Chondrocyte (in vitro differentiated cells): ENCODE measurements at regions not wholly inside any gene's neighbourhood (a gene's known extent, or its start where the extent isn't known, plus 50 kb on each side); places are given as distances from the start of the nearest gene placed in this dataset.

Source experiments
- DNase-seq: peaks from one replicate; pipeline ENCODE4 v3.0.0; 2021; ENCODE audit warnings: mixed read lengths, low spot score
- H3K27ac Mint-ChIP-seq: one replicate; pipeline ENCODE4 v1.8.0; 2021; ENCODE audit warnings: mild to moderate bottlenecking, moderate library complexity, mixed read lengths; ENCODE audit not compliant: unreplicated experiment
- H3K27me3 Mint-ChIP-seq: 2 replicates; pipeline ENCODE4 v1.8.0; 2021; ENCODE audit warnings: low read depth, mixed read lengths
- H3K36me3 Mint-ChIP-seq: 2 replicates; pipeline ENCODE4 v1.8.0; 2021; ENCODE audit warnings: low read depth, mixed read lengths
- H3K4me1 Mint-ChIP-seq: 2 replicates; pipeline ENCODE4 v1.8.0; 2021; ENCODE audit warnings: low read depth, mild to moderate bottlenecking, mixed read lengths
- H3K4me3 Mint-ChIP-seq: one replicate; pipeline ENCODE4 v1.8.0; 2021; ENCODE audit warnings: mild to moderate bottlenecking, moderate library complexity, mixed read lengths; ENCODE audit not compliant: unreplicated experiment
- H3K9me3 Mint-ChIP-seq: 2 replicates; pipeline ENCODE4 v1.8.0; 2021; ENCODE audit warnings: low read depth, mixed read lengths
- TF ChIP-seq, protein P1 (sequence below): fragments of 200-600 bp; sonication (generic); IDR thresholded peaks from 2 replicates; pipeline ENCODE4 v1.5.0; 2021; ENCODE audit warnings: antibody characterized with exemption, mild to moderate bottlenecking, moderate library complexity

DNA sequence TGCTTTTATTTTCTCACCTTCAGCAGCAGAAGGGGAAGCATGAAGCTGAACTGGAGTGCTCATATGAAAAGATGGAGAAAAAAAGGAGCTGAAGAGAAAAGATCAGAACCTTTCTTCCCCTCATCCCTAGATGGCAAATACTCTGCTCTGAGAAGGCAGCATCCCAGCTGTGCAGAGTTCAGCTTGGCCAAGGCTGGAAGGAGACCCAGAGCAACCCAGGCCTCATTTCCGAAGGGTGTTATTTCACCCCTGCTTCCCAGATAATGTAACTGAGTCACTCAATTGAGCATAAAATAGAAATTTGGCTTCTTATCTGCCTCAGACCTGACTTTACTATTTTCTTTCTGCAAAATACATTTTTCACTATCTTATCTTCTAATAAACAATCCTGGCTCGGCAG, 489.9 kb upstream of the BRINP1 start:
- no peak for DNase-seq
- Mint-ChIP-seq H3K9me3 (peaks cover 5% of the 10 kb centered on the region), H3K36me3 (no peaks in the 10 kb centered on the region), H3K27ac (no peak overlapping the region), H3K27me3 (peaks cover 12% of the 10 kb centered on the region), H3K4me1 (no peaks in the 10 kb centered on the region), H3K4me3 (no peak overlapping the region)
- TF ChIP-seq, protein P1, sequence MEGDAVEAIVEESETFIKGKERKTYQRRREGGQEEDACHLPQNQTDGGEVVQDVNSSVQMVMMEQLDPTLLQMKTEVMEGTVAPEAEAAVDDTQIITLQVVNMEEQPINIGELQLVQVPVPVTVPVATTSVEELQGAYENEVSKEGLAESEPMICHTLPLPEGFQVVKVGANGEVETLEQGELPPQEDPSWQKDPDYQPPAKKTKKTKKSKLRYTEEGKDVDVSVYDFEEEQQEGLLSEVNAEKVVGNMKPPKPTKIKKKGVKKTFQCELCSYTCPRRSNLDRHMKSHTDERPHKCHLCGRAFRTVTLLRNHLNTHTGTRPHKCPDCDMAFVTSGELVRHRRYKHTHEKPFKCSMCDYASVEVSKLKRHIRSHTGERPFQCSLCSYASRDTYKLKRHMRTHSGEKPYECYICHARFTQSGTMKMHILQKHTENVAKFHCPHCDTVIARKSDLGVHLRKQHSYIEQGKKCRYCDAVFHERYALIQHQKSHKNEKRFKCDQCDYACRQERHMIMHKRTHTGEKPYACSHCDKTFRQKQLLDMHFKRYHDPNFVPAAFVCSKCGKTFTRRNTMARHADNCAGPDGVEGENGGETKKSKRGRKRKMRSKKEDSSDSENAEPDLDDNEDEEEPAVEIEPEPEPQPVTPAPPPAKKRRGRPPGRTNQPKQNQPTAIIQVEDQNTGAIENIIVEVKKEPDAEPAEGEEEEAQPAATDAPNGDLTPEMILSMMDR, result no peak

DNA sequence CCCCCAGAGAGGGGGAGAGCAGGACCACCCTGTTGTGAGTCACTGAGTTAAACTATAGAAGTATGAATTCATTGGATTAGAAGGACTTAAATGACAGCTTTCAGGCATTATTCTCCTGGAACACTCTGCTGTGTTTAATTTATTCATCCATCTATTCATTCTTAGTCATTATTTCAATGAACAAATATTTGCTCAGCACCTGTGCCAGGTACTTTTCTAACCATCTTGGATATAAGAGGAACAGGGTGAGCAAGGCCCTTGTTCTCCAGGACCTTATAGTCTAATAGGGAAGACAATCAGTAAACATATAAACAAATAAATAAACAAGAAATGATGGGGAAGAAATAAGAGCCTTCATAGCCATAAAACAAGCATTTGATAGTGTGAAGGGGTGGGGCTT, 483.9 kb upstream of the BRINP1 start:
- no peaks in the 10 kb centered on the region for H3K4me1 Mint-ChIP-seq
- no peaks in the 10 kb centered on the region for H3K9me3 Mint-ChIP-seq
- peaks cover 6% of the 10 kb centered on the region for H3K27me3 Mint-ChIP-seq
- H3K36me3 Mint-ChIP-seq, result no peaks in the 10 kb centered on the region
- no peak for DNase-seq
- H3K27ac Mint-ChIP-seq, result no peak overlapping the region
- TF ChIP-seq, protein P1, result no peak
- no peak overlapping the region for H3K4me3 Mint-ChIP-seq

DNA sequence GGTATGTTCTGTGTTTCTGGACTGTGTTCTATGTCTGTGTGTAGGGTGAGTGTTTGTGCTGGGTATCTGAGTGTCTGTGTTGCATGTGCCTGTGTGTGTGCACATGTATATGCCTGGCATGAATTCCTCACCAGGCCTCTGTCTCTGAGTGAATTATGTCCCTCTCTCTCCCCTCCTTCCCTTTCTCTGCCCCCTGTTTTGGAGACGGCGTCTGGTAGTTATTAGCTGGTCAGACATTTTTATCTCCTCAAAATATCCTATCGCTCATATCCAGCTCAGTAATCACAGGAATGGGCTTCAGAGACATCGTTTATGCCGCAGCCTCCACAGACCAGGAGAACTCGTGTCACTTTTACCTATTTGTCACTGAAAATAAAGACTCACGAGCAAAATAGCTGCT, 483.2 kb upstream of the BRINP1 start:
- TF ChIP-seq, protein P1, result no peak

DNA sequence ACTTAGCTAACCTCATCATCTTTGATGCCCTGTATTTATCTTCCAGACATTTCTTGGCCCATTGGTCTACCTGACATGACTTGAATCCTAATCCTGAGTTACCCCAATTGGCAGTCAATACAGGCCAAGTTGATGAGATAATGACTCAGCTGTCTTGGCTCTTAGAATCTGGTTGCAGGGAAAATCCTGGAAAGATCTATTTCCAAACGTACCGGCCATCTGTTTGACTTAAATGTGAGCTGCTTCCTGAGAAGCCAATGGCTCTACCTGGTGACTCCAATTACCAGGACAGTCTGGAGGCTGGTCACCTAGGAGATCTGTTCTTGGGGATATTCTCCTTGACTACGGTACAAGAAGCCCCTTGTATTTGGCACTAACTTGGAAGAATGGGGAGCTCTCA, 475.2 kb upstream of the BRINP1 start:
- H3K27me3 Mint-ChIP-seq, result peaks cover 8% of the 10 kb centered on the region
- no peaks in the 10 kb centered on the region for H3K36me3 Mint-ChIP-seq
- H3K9me3 Mint-ChIP-seq, result peaks cover 7% of the 10 kb centered on the region
- no peaks in the 10 kb centered on the region for H3K4me1 Mint-ChIP-seq
- no peak overlapping the region for H3K27ac Mint-ChIP-seq
- H3K4me3 Mint-ChIP-seq, result no peak overlapping the region
- DNase-seq, result no peak
- TF ChIP-seq, protein P1, result no peak

More for the DNA sequence above, 483.2 kb upstream of the BRINP1 start:
- no peak overlapping the region for H3K4me3 Mint-ChIP-seq
- H3K4me1 Mint-ChIP-seq, result no peaks in the 10 kb centered on the region
- no peaks in the 10 kb centered on the region for H3K9me3 Mint-ChIP-seq
- H3K27ac Mint-ChIP-seq, result no peak overlapping the region
- no peaks in the 10 kb centered on the region for H3K36me3 Mint-ChIP-seq
- H3K27me3 Mint-ChIP-seq, result peaks cover 3% of the 10 kb centered on the region
- DNase-seq, result no peak

DNA sequence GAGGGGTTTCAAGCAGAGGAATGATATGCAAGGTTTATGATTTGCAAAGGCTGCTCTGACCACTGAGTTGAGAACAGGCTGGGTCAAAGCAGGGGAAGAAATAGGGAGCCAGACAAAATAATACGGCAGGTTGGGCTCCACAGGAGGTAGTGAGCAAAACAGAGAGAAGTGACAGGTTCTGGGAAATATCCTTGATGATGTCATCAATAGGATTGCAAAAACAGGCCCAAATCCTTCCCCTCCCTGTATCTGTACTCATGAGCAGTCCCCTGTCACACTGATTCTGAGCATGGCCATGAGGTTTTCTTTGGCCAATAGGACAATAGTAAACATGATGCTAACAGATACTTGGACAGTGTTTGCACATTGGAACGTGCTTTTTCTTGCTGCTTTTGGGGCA, 471.8 kb upstream of the BRINP1 start:
- TF ChIP-seq, protein P1, result no peak
- H3K4me1 Mint-ChIP-seq, result no peaks in the 10 kb centered on the region

More for the DNA sequence above, 471.8 kb upstream of the BRINP1 start:
- H3K9me3 Mint-ChIP-seq, result no peaks in the 10 kb centered on the region
- no peaks in the 10 kb centered on the region for H3K36me3 Mint-ChIP-seq
- peaks cover 8% of the 10 kb centered on the region for H3K27me3 Mint-ChIP-seq
- DNase-seq, result no peak
- H3K4me3 Mint-ChIP-seq, result no peak overlapping the region
- no peak overlapping the region for H3K27ac Mint-ChIP-seq
